HepG2 (cell line): ENCODE measurements at regions not wholly inside any gene's neighbourhood (a gene's known extent, or its start where the extent isn't known, plus 50 kb on each side); places are given as distances from the start of the nearest gene placed in this dataset.

Experiments used
- ATAC-seq: fragments of 200-7000 bp; cut with Tn5 transposase; 3 replicates; pipeline ENCODE4 v1.9.1; 2020; ENCODE audit warnings: mild to moderate bottlenecking, moderate library complexity
- BruUV-seq: library from RNA; stranded (reverse); fragments of 400-500 nt; replicated peaks from 2 replicates; lab custom pipeline; 2021; lab: Mats Ljungman, UMichigan
- CTCF ChIA-PET: fragments of 300-600 bp; formaldehyde crosslinking; extraction: SDS; loops from one replicate; lab custom pipeline; 2021; ENCODE audit warnings: low total read pairs, inconsistent platforms, low intra/inter-chr PET ratio; lab: Yijun Ruan, JAX
- POLR2A ChIA-PET: fragments of 350-600 bp; sonication (Branson Sonifier 250); formaldehyde crosslinking; loops from one replicate; lab custom pipeline; 2020; ENCODE audit warnings: antibody characterized with exemption, inconsistent platforms; lab: Yijun Ruan, JAX
- DNase-seq: peaks from one replicate; pipeline ENCODE4 v3.0.0-alpha.2; 2015; ENCODE audit warnings: low spot score
- FAIRE-seq: peaks from 3 replicates; lab custom pipeline; 2011; peaks lifted over from hg19 to GRCh38; lab: Jason Lieb, UNC
- H2AFZ ChIP-seq: one replicate; pipeline ENCODE4 v1.6.1; 2011; ENCODE audit warnings: low read length, inconsistent platforms
- H3K27ac ChIP-seq: fragments of 300-600 bp; 3 replicates; pipeline ENCODE4 v1.8.0; 2011; ENCODE audit warnings: mixed run types, mild to moderate bottlenecking, mixed read lengths, low read length, inconsistent platforms; ENCODE audit not compliant: insufficient read depth; ENCODE audit errors: extremely low read length
- H3K27me3 ChIP-seq, 2 experiments: fragments of 200-600 bp in 1 of 2; 2 replicates in 1 of 2; 3 replicates in 1 of 2; pipeline versions ENCODE4 v1.6.0 to v1.8.0; 2011; ENCODE audit warnings: low read length in 2 of 2, mild to moderate bottlenecking in 2 of 2, moderate library complexity in 2 of 2, inconsistent platforms in 1 of 2; ENCODE audit not compliant: insufficient read depth in 2 of 2, control insufficient read depth in 1 of 2
- H3K36me3 ChIP-seq, 2 experiments: fragments of 200-600 bp in 1 of 2; replicated peaks in 1 of 2; 2 replicates in 1 of 2; 3 replicates in 1 of 2; pipeline versions ENCODE4 v1.5.1 to v1.8.0; 2011; ENCODE audit warnings: low read length in 2 of 2, inconsistent platforms in 1 of 2; ENCODE audit not compliant: insufficient read depth in 2 of 2, control insufficient read depth in 1 of 2
- H3K4me1 ChIP-seq: 2 replicates; pipeline ENCODE4 v1.5.1; 2012; ENCODE audit warnings: low read length, inconsistent platforms; ENCODE audit not compliant: insufficient read depth
- H3K4me2 ChIP-seq: 2 replicates; pipeline ENCODE4 v1.6.0; 2011; ENCODE audit warnings: low read depth, low read length, inconsistent platforms
- H3K4me3 ChIP-seq, 3 experiments: fragments of 200-600 bp in 1 of 3; sonication (generic), shearing (Covaris generic) in 1 of 3; replicated peaks in 1 of 3; 2 replicates each; pipeline ENCODE4 v1.5.1; 2011 to 2016; ENCODE audit warnings: low read length in 3 of 3, inconsistent platforms in 2 of 3, low read depth in 2 of 3, mild to moderate bottlenecking in 2 of 3, control low read depth in 1 of 3, mixed read lengths in 1 of 3; ENCODE audit not compliant: insufficient read depth in 1 of 3
- H3K79me2 ChIP-seq: one replicate; pipeline ENCODE4 v1.6.1; 2011; ENCODE audit warnings: low read length, inconsistent platforms; ENCODE audit not compliant: insufficient read depth
- H3K9ac ChIP-seq: 2 replicates; pipeline ENCODE4 v1.6.0; 2011; ENCODE audit warnings: mild to moderate bottlenecking, low read depth, low read length, inconsistent platforms; ENCODE audit not compliant: insufficient read depth
- H3K9me3 ChIP-seq: 2 replicates; pipeline ENCODE4 v1.5.1; 2012; ENCODE audit warnings: mild to moderate bottlenecking, low read length
- H4K20me1 ChIP-seq: 2 replicates; pipeline ENCODE4 v1.6.0; 2011; ENCODE audit warnings: inconsistent platforms, mild to moderate bottlenecking, low read length, moderate library complexity; ENCODE audit not compliant: insufficient read depth
- ETV5 ChIP-seq: IDR thresholded peaks from 2 replicates; pipeline ENCODE4 v1.6.1; 2018; ENCODE audit warnings: missing biosample characterization, missing genetic modification reagents, inconsistent platforms, borderline replicate concordance
- GFI1 ChIP-seq: sonication (generic); formaldehyde crosslinking; IDR thresholded peaks from 2 replicates; pipeline ENCODE4 v1.5.0; 2020; ENCODE audit warnings: missing genetic modification reagents, mild to moderate bottlenecking, borderline replicate concordance
- MAFK ChIP-seq, 2 experiments: IDR thresholded peaks in 1 of 2; conservative IDR thresholded peaks in 1 of 2; 2 replicates each; pipeline ENCODE4 v1.6.1; 2011; ENCODE audit warnings: improper control_type of control experiment in 2 of 2, low read length in 2 of 2
- MZF1 ChIP-seq: sonication (generic); formaldehyde crosslinking; IDR thresholded peaks from 2 replicates; pipeline ENCODE4 v1.8.1; 2023; ENCODE audit warnings: mild to moderate bottlenecking, missing genetic modification reagents, borderline replicate concordance
- PHF20 ChIP-seq: sonication (generic); formaldehyde crosslinking; IDR thresholded peaks from 2 replicates; pipeline ENCODE4 v1.5.0; 2020; ENCODE audit warnings: mild to moderate bottlenecking, missing genetic modification reagents
- ZBTB38 ChIP-seq: sonication (generic); formaldehyde crosslinking; IDR thresholded peaks from 2 replicates; pipeline ENCODE4 v1.5.1; 2020; ENCODE audit warnings: mild to moderate bottlenecking, missing genetic modification reagents
- ZFP37 ChIP-seq: sonication (generic); formaldehyde crosslinking; IDR thresholded peaks from 2 replicates; pipeline ENCODE4 v1.4.0; 2020; ENCODE audit warnings: missing genetic modification reagents, borderline replicate concordance
- ZNF264 ChIP-seq: sonication (generic); formaldehyde crosslinking; IDR thresholded peaks from 2 replicates; pipeline ENCODE4 v1.4.0; 2020; ENCODE audit warnings: missing genetic modification reagents
- WGBS: methylation state at CpG from one replicate; pipeline ENCODE4 v1.1.6; 2017; ENCODE audit warnings: low lambda C conversion rate; 5-methylcytosine and 5-hydroxymethylcytosine counted together
- in situ Hi-C: cut with HindIII; loops from 2 replicates; pipeline ENCODE4 v1.10.0; 2017; ENCODE audit warnings: low pct_unique_long_range_greater_than_20kb; ENCODE audit not compliant: extremely low pct_ligation_motif_present
- intact Hi-C: fragments of 100-400 bp; cut with micrococcal nuclease; formaldehyde crosslinking; loops from one replicate; pipeline ENCODE4 v1.10.0; 2022; ENCODE audit not compliant: unreplicated experiment

- Histone ChIP-seq H3K9ac (no peak overlapping the region), H3K27ac (no peak overlapping the region), H4K20me1 (no peaks in the 10 kb centered on the region), H3K9me3 (no peaks in the 10 kb centered on the region), H3K4me2 (no peak overlapping the region), H3K36me3 (no peaks in the 10 kb centered on the region), H3K79me2 (no peaks in the 10 kb centered on the region), H3K4me3 (no peak overlapping the region), H3K27me3 (no peaks in the 10 kb centered on the region), H3K4me1 (peaks cover 79% of the 10 kb centered on the region), H2AFZ (peak overlapping the region; percentile 60)
- CTCF ChIA-PET, result no interaction called here
- no TSS peak for BruUV-seq
- no peak for ATAC-seq
- WGBS, result 87% methylated on average over 8 of the region's 8 CpGs
- intact Hi-C loops, result no loop called here
- POLR2A ChIA-PET, result interaction anchor here (1.4 to 6.6 kb wide), 3 partner anchors 32 to 91 kb away, joined by 3 to 66 read pairs (median 24); partner anchors contain the start of gene ARF6
- DNase-seq, result no peak
- FAIRE-seq, result no peak
- in situ Hi-C loops, result no loop called here
- no peak for TF ChIP-seq ZNF264 (CRISPR knock-in tag)
- no peak for TF ChIP-seq PHF20 (CRISPR knock-in tag)
- TF ChIP-seq ZFP37, result no peak
- peak in 1 of 2 experiments; percentile 10; a peak in 1 of 4 replicates for TF ChIP-seq MAFK (conservative IDR thresholded peaks at IDR 0.05 in 1 of 2, IDR thresholded peaks at IDR 0.05 in 1 of 2; ENCODE audit: low read length in 2 of 2)
- no peak for TF ChIP-seq MZF1
- no peak for TF ChIP-seq GFI1 (CRISPR knock-in tag)
- peak; percentile 50; the same call in 1 of the 2 replicates for TF ChIP-seq ZBTB38 (CRISPR knock-in tag)
- no peak for TF ChIP-seq ETV5
Observed at GRCh38 chr14:49970474-49971147, 77.7 kb downstream of the ARF6 start.
